Activated naive CD4-positive, alpha-beta T cell treated with anti-CD3 and anti-CD28 coated beads for 36 hours (primary cell): ENCODE measurements at regions not wholly inside any gene's neighbourhood (a gene's known extent, or its start where the extent isn't known, plus 50 kb on each side); places are given as distances from the start of the nearest gene placed in this dataset.

ENCODE experiments used
- CTCF ChIA-PET: fragments of 350-600 bp; sonication (Branson Sonifier 250); formaldehyde crosslinking; loops from one replicate; lab custom pipeline; 2021; ENCODE audit warnings: antibody characterized with exemption; lab: Charles Lee
- DNase-seq: peaks from one replicate; pipeline ENCODE4 v3.0.0-alpha.2; 2020
- H3K27ac Mint-ChIP-seq: one replicate; pipeline ENCODE4 v1.8.0; 2021; ENCODE audit warnings: mild to moderate bottlenecking, mixed read lengths
- H3K27me3 Mint-ChIP-seq: one replicate; pipeline ENCODE4 v1.8.0; 2021; ENCODE audit warnings: low read depth, mixed read lengths
- H3K36me3 Mint-ChIP-seq: one replicate; pipeline ENCODE4 v1.8.0; 2021; ENCODE audit warnings: low read depth, mixed read lengths
- H3K4me1 Mint-ChIP-seq: one replicate; pipeline ENCODE4 v1.8.0; 2021; ENCODE audit warnings: low read depth, mixed read lengths
- H3K4me3 Mint-ChIP-seq: one replicate; pipeline ENCODE4 v1.8.0; 2021; ENCODE audit warnings: mild to moderate bottlenecking, moderate library complexity, mixed read lengths
- H3K9me3 Mint-ChIP-seq: one replicate; pipeline ENCODE4 v1.8.0; 2021; ENCODE audit warnings: mixed read lengths
- intact Hi-C: fragments of 100-400 bp; cut with micrococcal nuclease; formaldehyde crosslinking; loops from one replicate; pipeline ENCODE4 v1.15.1; 2023

DNA sequence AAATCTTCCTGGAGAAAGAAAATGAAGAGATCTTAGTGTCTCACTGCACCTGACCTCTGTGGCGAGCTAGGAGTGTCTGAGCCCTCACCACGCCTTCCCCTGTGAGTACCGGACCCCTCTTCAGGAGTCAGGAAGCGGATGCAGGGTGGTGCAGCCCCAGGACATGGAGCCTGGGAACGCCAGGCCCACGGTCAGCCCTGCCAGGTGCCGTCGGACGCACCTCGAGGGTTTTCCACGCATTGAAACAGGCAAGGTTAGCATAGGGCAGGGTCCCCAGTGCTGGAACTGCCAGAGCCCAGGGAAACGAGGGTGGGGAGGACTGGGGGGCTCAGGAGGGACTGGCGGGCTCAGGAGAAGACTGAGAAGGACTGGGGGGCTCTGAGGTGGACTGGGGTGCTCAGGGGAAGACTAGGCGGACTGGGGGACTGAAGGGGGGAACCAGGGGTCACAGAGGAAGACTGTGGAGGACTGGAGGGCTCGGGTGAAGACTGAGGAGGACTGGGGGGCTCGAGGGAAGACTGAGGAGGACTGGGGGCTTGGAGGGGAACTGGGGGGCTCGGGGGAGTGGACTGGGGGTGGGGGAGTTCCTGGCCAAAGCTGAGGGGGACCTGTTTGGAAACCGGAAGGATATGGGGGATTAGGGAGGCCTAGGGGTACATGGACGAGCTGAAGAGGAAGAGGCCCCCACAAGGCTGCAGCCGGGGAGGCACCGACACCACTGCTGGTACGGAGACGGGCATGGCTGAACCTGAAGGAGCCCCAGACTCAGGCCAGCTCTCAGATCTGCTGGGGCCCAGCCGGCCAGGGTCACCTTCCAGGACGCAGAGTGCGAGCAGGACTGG lies 65.2 kb upstream of the SNTG2 start:
- Mint-ChIP-seq H3K36me3 (no peaks in the 10 kb centered on the region), H3K27ac (no peak overlapping the region), H3K4me3 (no peak overlapping the region), H3K9me3 (no peaks in the 10 kb centered on the region), H3K4me1 (no peaks in the 10 kb centered on the region), H3K27me3 (peaks cover 38% of the 10 kb centered on the region)
- CTCF ChIA-PET = interaction anchor here (0.6 to 0.7 kb wide), 2 partner anchors 17 to 1389 kb away, joined by 3 read pairs; no protein-coding TSS in a partner anchor
- DNase-seq = no peak
- intact Hi-C loops = no loop called here

GRCh38 chr2:883803-884748 lies 66.6 kb upstream of the SNTG2 start:
- DNase-seq = no peak
- Mint-ChIP-seq H3K36me3 (no peaks in the 10 kb centered on the region), H3K27ac (no peak overlapping the region), H3K9me3 (no peaks in the 10 kb centered on the region), H3K27me3 (peaks cover 30% of the 10 kb centered on the region), H3K4me1 (no peaks in the 10 kb centered on the region), H3K4me3 (no peak overlapping the region)
- intact Hi-C loops = no loop called here
- CTCF ChIA-PET = interaction anchor here (0.6 kb wide), 1 partner anchor 177 kb away, joined by 3 read pairs; no protein-coding TSS in a partner anchor

DNA sequence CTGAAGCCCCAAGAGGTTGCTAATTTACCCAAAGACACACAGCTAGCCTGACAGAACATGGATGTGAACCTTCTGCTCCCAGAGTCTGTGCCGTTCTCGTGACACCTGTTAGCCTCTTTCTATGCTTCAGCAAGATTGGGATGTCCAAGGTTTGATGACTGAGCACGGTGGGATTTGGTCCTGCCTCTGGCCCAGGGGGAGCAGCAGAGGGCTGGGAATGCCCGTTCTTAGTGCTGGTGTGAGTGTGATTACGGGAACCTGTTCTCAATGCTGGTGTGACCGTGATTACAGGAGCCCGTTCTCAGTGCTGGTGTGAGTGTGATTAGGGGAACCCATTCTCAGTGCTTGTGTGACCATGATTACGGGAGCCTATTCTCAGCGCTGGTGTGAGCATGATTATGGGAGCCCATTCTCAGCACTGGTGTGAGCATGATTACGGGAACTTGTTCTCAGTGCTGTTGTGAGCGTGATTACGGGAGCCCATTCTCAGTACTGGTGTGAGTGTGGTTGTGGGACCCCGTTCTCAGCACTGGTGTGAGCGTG lies 67.3 kb upstream of the SNTG2 start:
- Mint-ChIP-seq H3K4me3 (no peak overlapping the region), H3K4me1 (no peaks in the 10 kb centered on the region), H3K27ac (no peak overlapping the region), H3K9me3 (no peaks in the 10 kb centered on the region), H3K27me3 (peaks cover 30% of the 10 kb centered on the region), H3K36me3 (no peaks in the 10 kb centered on the region)
- intact Hi-C loops = no loop called here
- no peak for DNase-seq
- CTCF ChIA-PET = interaction anchor here (0.6 kb wide), 1 partner anchor 14 kb away, joined by 3 read pairs; no protein-coding TSS in a partner anchor

DNA sequence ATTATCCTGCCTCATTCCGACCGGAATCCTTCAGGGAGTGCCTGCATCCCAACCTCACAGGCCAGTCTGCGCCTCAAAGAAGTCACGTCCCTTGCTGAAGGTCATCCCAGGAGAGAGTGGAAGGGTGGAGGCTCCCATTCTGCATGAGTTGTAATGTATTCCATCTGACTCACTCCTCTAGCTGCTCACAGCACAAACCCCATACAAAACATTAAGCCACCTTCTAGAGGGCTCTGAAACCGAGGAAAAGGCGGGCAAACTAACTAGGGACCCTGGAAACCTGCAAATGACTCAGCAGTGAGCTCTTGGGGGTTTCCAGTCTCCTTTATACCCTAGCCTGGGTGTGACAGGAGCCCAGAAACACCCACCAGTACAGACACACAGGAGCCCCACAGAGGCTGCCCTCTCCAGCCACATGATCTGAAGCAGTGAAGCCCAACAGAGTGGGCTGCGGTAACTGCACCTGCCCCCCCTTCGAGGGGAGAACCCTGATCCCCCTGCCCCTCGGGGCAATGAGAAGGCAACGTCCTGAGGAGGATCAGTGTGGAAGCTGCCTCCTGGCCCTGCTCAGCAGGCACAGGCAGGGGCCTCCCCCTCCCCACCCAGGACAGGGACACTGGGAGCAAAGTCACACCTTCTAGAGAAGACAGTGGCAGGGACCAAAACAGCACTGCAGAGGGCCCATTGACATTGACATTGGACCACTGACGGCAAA lies 69.3 kb upstream of the SNTG2 start:
- intact Hi-C loops = no loop called here
- DNase-seq = no peak
- Mint-ChIP-seq H3K4me1 (no peaks in the 10 kb centered on the region), H3K27me3 (peaks cover 21% of the 10 kb centered on the region), H3K9me3 (no peaks in the 10 kb centered on the region), H3K36me3 (no peaks in the 10 kb centered on the region), H3K27ac (no peak overlapping the region), H3K4me3 (no peak overlapping the region)
- CTCF ChIA-PET = no interaction called here

GRCh38 chr2:880201-880970 lies 70.3 kb upstream of the SNTG2 start:
- H3K9me3 Mint-ChIP-seq = no peaks in the 10 kb centered on the region
- DNase-seq = no peak
- intact Hi-C loops = no loop called here
- no peaks in the 10 kb centered on the region for H3K4me1 Mint-ChIP-seq
- peaks cover 18% of the 10 kb centered on the region for H3K27me3 Mint-ChIP-seq
- H3K27ac Mint-ChIP-seq = no peak overlapping the region
- CTCF ChIA-PET = no interaction called here
- no peak overlapping the region for H3K4me3 Mint-ChIP-seq
- H3K36me3 Mint-ChIP-seq = no peaks in the 10 kb centered on the region

DNA sequence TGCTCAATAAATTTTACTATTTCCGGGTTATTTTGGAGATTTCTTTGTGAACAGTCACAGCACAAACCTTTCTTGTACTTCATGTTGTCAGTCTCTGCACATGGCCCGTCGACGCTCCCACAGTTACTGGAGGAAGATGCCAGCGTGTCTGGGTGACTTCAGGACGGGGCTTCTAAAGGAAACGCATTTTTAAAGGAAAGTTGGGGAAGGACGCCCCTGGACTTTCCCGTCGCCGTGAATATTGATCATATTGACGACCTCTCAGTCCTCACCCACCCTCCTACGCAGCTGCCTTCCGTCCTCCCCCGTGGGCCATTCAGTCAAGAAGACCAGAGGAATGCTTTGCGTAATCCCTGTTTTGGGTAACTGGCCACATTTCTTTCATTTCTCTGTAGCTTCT lies 71.1 kb upstream of the SNTG2 start:
- no peak overlapping the region for H3K4me3 Mint-ChIP-seq
- CTCF ChIA-PET = no interaction called here
- H3K9me3 Mint-ChIP-seq = no peaks in the 10 kb centered on the region
- H3K36me3 Mint-ChIP-seq = no peaks in the 10 kb centered on the region
- no peaks in the 10 kb centered on the region for H3K4me1 Mint-ChIP-seq
- no peak overlapping the region for H3K27ac Mint-ChIP-seq
- H3K27me3 Mint-ChIP-seq = peaks cover 12% of the 10 kb centered on the region
- no peak for DNase-seq
- intact Hi-C loops = no loop called here

DNA sequence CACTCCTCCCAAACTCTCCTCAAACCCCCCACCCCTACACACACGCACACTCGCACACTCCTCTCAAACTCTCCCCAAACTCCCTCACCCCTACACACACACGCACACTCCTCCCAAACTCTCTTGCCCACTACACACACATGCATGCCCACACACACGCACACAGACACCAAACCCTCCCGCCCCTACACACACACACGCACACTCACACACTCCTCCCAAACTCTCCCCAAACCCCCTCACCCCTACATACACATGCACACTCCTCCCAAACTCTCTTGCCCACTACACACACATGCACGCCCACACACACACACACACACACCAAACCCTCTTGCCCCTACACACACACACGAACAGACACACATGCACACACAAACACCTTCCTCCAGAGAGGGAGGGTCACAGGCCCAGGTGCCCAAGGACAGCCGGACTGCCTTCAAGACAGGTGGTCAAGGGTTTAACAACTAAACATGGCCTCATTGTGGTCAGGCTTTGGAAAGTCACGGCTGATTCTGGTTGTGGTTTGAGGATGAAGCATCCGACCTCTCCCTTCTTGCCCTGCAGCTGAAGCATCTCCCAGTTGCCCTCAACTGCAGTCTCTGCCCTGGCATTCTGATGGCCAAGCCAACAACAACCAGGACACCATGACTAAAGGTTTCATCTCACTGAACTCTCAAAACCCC lies 72.3 kb upstream of the SNTG2 start:
- no peaks in the 10 kb centered on the region for H3K36me3 Mint-ChIP-seq
- H3K27ac Mint-ChIP-seq = no peak overlapping the region
- DNase-seq = no peak
- H3K27me3 Mint-ChIP-seq = peaks cover 8% of the 10 kb centered on the region
- no peaks in the 10 kb centered on the region for H3K9me3 Mint-ChIP-seq
- H3K4me1 Mint-ChIP-seq = no peaks in the 10 kb centered on the region
- H3K4me3 Mint-ChIP-seq = no peak overlapping the region
- CTCF ChIA-PET = no interaction called here
- intact Hi-C loops = no loop called here

DNA sequence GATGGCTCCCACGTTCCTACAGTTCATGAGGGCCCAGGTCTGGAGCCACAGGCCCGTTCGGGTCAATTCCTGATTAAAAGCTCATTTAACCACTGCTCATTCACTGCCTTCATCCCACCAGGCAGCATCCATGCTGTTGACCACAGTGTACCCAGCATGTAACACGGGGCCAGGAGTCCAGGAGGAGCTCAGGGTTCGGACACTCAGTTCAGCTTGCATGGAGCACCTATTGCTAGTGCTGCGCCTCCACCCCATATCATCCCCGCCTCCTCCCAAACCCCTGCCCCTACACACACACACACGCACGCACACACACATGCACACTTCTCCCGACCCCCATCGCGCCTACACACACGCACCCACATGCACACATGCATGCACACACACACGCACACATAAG lies 72.9 kb upstream of the SNTG2 start:
- Mint-ChIP-seq H3K4me1 (no peaks in the 10 kb centered on the region), H3K36me3 (no peaks in the 10 kb centered on the region), H3K27me3 (peaks cover 3% of the 10 kb centered on the region), H3K9me3 (no peaks in the 10 kb centered on the region), H3K4me3 (no peak overlapping the region), H3K27ac (no peak overlapping the region)
- DNase-seq = no peak
- intact Hi-C loops = no loop called here
- CTCF ChIA-PET = no interaction called here

DNA sequence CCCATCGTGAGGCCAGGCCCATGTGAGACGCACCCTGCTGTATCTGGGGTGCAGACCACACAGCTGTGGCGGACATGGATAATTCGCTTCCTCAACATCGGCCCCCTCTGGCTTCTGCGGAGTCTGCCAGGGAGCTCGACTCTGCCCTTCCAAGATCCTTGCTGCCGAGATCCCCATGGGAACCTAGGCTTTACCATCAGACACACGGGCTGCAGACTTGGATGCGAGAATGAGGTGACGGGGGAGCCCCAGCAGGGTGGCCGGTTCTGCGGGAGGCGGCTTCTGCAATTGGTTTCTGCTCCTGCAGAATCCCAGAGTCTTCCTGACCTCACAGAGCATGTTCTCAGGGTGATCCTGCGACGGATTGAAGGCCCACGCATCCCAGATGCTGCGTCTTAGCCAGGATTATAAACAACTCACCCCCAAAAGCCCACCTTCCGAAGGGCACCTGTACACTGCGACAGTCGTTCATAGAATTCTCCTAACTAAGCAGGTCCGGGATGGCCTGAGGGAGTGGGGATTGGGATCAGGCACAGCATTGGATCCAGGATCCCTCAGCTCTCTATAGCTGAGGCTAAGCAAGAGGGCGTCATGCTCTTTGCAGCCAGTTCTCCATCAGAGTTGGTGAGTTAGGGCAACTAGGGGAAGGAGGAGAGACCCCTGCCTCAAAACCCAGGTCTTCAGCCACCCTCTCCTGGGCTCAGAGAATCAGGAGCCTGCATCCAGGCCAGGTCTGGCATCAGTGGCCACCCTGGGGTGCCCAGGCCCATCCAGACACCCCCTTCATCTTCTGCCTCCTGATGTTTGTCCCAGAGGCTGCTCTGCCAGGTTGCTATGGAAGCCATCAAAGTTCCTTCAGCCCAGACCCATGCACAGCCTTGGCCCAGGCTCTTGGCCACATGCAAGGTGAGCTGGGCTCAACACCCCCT lies 74.7 kb upstream of the SNTG2 start:
- H3K4me1 Mint-ChIP-seq = no peaks in the 10 kb centered on the region

More for the DNA sequence above, 74.7 kb upstream of the SNTG2 start:
- intact Hi-C loops = no loop called here
- peaks cover 9% of the 10 kb centered on the region for H3K27me3 Mint-ChIP-seq
- no peak for DNase-seq
- H3K36me3 Mint-ChIP-seq = no peaks in the 10 kb centered on the region
- H3K27ac Mint-ChIP-seq = no peak overlapping the region
- CTCF ChIA-PET = no interaction called here
- H3K4me3 Mint-ChIP-seq = no peak overlapping the region
- no peaks in the 10 kb centered on the region for H3K9me3 Mint-ChIP-seq
